Astrocyte (in vitro differentiated cells and primary cell): ENCODE measurements at regions not wholly inside any gene's neighbourhood (a gene's known extent, or its start where the extent isn't known, plus 50 kb on each side); places are given as distances from the start of the nearest gene placed in this dataset.

Source experiments
- DNase-seq: peaks from one replicate; pipeline ENCODE4 v3.0.0-alpha.2; 2010; ENCODE audit warnings: low read depth
- FAIRE-seq: peaks from 2 replicates; lab custom pipeline; 2011; peaks lifted over from hg19 to GRCh38; lab: Jason Lieb, UNC
- H2AFZ ChIP-seq: 2 replicates; pipeline ENCODE4 v1.6.0; 2012; ENCODE audit warnings: low read depth, low read length, inconsistent platforms
- H3K27ac ChIP-seq: 2 replicates; pipeline ENCODE4 v1.5.1; 2011; ENCODE audit warnings: low read depth, low read length, inconsistent platforms
- H3K27me3 ChIP-seq: 2 replicates; pipeline ENCODE4 v1.6.0; 2011; ENCODE audit warnings: low read length, inconsistent platforms; ENCODE audit not compliant: insufficient read depth
- H3K36me3 ChIP-seq: 2 replicates; pipeline ENCODE4 v1.5.1; 2011; ENCODE audit warnings: low read length, inconsistent platforms; ENCODE audit not compliant: insufficient read depth
- H3K4me1 ChIP-seq: 2 replicates; pipeline ENCODE4 v1.5.1; 2011; ENCODE audit warnings: low read length, inconsistent platforms; ENCODE audit not compliant: insufficient read depth
- H3K4me2 ChIP-seq: 2 replicates; pipeline ENCODE4 v1.6.0; 2012; ENCODE audit warnings: low read length, inconsistent platforms
- H3K4me3 ChIP-seq: 2 replicates; pipeline ENCODE4 v1.5.1; 2011; ENCODE audit warnings: low read depth, mild to moderate bottlenecking, low read length, inconsistent platforms; ENCODE audit not compliant: insufficient read depth
- H3K79me2 ChIP-seq: 2 replicates; pipeline ENCODE4 v1.6.0; 2012; ENCODE audit warnings: mild to moderate bottlenecking, low read length, inconsistent platforms; ENCODE audit not compliant: insufficient read depth
- H3K9ac ChIP-seq: 2 replicates; pipeline ENCODE4 v1.6.0; 2012; ENCODE audit warnings: mild to moderate bottlenecking, low read length, inconsistent platforms
- H3K9me3 ChIP-seq: 2 replicates; pipeline ENCODE4 v1.5.1; 2012; ENCODE audit warnings: low read depth, mild to moderate bottlenecking, low read length, inconsistent platforms; ENCODE audit not compliant: insufficient read depth
- H4K20me1 ChIP-seq: 2 replicates; pipeline ENCODE4 v1.6.0; 2012; ENCODE audit warnings: low read length, inconsistent platforms; ENCODE audit not compliant: insufficient read depth
- H3K27ac Mint-ChIP-seq: one replicate; pipeline ENCODE4 v1.8.0; 2021; ENCODE audit warnings: mild to moderate bottlenecking, mixed read lengths; ENCODE audit not compliant: unreplicated experiment
- H3K27me3 Mint-ChIP-seq: one replicate; pipeline ENCODE4 v1.8.0; 2021; ENCODE audit warnings: low read depth, mixed read lengths; ENCODE audit not compliant: unreplicated experiment
- H3K36me3 Mint-ChIP-seq: one replicate; pipeline ENCODE4 v1.8.0; 2021; ENCODE audit warnings: low read depth, mixed read lengths; ENCODE audit not compliant: unreplicated experiment
- H3K4me1 Mint-ChIP-seq: one replicate; pipeline ENCODE4 v1.8.0; 2021; ENCODE audit warnings: low read depth, mixed read lengths; ENCODE audit not compliant: unreplicated experiment
- H3K4me3 Mint-ChIP-seq: one replicate; pipeline ENCODE4 v1.8.0; 2021; ENCODE audit warnings: mild to moderate bottlenecking, moderate library complexity, mixed read lengths; ENCODE audit not compliant: unreplicated experiment
- H3K9me3 Mint-ChIP-seq: one replicate; pipeline ENCODE4 v1.8.0; 2021; ENCODE audit warnings: mild to moderate bottlenecking, mixed read lengths; ENCODE audit not compliant: unreplicated experiment
- EZH2 ChIP-seq: IDR thresholded peaks from 2 replicates; pipeline ENCODE4 v1.6.1; 2012; ENCODE audit warnings: mild to moderate bottlenecking, low read length, inconsistent platforms; ENCODE audit not compliant: insufficient read depth
- TF ChIP-seq, protein P1 (sequence below): IDR thresholded peaks from 2 replicates; pipeline ENCODE4 v1.5.1; 2011; ENCODE audit warnings: low read depth, mild to moderate bottlenecking, inconsistent platforms, low read length, moderate library complexity; ENCODE audit not compliant: insufficient read depth

DNA sequence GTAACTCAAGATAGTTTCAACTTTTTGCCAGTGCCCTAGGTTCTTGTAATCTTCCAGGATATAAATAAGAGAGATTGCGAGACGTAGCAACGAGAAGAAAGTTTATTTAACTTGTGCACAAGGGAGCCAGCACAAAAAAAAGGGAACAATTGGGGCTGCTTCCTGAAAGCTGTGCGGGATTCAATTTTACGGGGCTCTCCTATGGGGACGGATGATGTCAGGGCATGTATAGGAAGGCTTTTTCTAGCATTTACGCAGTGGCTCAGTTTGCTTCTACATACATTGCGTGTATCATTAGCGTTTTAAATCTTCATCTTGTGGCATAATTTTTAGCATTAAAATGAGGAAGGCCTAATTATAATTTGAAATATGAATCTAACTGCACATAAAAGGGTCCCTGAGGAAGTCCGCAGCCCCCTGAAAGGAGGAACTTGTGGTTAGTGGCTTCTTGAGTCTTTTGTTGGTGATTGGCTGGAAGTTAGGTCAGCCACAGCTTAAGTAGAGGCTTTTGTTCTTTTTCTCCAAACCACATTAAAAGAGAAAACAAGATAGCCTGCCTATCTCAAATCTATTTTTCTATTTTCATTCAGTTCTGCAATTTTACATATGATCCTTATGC, 668.2 kb upstream of the NDST4 start:
- H3K27me3 ChIP-seq: no peaks in the 10 kb centered on the region
- no peak overlapping the region for H3K4me2 ChIP-seq
- no peaks in the 10 kb centered on the region for H3K9me3 ChIP-seq
- TF ChIP-seq, protein P1, sequence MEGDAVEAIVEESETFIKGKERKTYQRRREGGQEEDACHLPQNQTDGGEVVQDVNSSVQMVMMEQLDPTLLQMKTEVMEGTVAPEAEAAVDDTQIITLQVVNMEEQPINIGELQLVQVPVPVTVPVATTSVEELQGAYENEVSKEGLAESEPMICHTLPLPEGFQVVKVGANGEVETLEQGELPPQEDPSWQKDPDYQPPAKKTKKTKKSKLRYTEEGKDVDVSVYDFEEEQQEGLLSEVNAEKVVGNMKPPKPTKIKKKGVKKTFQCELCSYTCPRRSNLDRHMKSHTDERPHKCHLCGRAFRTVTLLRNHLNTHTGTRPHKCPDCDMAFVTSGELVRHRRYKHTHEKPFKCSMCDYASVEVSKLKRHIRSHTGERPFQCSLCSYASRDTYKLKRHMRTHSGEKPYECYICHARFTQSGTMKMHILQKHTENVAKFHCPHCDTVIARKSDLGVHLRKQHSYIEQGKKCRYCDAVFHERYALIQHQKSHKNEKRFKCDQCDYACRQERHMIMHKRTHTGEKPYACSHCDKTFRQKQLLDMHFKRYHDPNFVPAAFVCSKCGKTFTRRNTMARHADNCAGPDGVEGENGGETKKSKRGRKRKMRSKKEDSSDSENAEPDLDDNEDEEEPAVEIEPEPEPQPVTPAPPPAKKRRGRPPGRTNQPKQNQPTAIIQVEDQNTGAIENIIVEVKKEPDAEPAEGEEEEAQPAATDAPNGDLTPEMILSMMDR: no peak
- TF ChIP-seq EZH2: no peak
- H3K36me3 ChIP-seq: no peaks in the 10 kb centered on the region
- no peak overlapping the region for H3K27ac ChIP-seq
- Mint-ChIP-seq H3K36me3 (no peaks in the 10 kb centered on the region), H3K4me3 (no peak overlapping the region), H3K4me1 (peaks cover 11% of the 10 kb centered on the region), H3K9me3 (no peaks in the 10 kb centered on the region), H3K27me3 (no peaks in the 10 kb centered on the region), H3K27ac (no peak overlapping the region)
- DNase-seq (no peak), FAIRE-seq (no peak)
- no peaks in the 10 kb centered on the region for H3K4me1 ChIP-seq
- no peak overlapping the region for H2AFZ ChIP-seq
- H3K4me3 ChIP-seq: no peak overlapping the region
- H4K20me1 ChIP-seq: no peaks in the 10 kb centered on the region
- no peak overlapping the region for H3K9ac ChIP-seq
- no peaks in the 10 kb centered on the region for H3K79me2 ChIP-seq

DNA sequence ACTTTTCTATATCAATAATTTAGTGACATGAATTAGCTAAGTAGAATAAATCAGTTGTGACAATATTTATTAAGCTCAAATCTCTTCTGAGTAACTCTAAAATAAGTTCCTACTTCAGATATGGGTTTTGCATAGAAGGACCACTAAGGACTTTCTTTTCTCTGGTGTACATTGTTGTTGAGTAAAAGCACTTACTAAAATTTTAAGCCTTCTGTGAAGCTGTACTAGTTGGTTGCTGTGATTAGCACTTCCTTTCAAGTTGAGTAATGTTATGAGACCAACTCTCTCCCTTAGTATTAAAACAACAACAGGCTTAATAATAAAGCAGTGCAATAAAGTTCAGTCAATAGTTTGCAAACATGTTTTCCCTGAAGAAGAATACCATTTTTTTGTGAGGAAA, 667.4 kb upstream of the NDST4 start:
- H3K36me3 Mint-ChIP-seq: no peaks in the 10 kb centered on the region
- no peaks in the 10 kb centered on the region for H3K27me3 ChIP-seq
- H3K9me3 ChIP-seq: no peaks in the 10 kb centered on the region
- no peaks in the 10 kb centered on the region for H3K9me3 Mint-ChIP-seq
- H3K36me3 ChIP-seq: no peaks in the 10 kb centered on the region
- H3K4me3 Mint-ChIP-seq: no peak overlapping the region
- no peak overlapping the region for H3K4me2 ChIP-seq
- H3K4me1 ChIP-seq: no peaks in the 10 kb centered on the region
- H3K27me3 Mint-ChIP-seq: no peaks in the 10 kb centered on the region
- no peak overlapping the region for H3K4me3 ChIP-seq
- H3K4me1 Mint-ChIP-seq: peaks cover 11% of the 10 kb centered on the region
- H2AFZ ChIP-seq: no peak overlapping the region
- no peak for TF ChIP-seq EZH2
- TF ChIP-seq, protein P1: no peak
- no peak overlapping the region for H3K27ac ChIP-seq
- H3K79me2 ChIP-seq: no peaks in the 10 kb centered on the region
- H3K27ac Mint-ChIP-seq: no peak overlapping the region
- H3K9ac ChIP-seq: no peak overlapping the region
- no peaks in the 10 kb centered on the region for H4K20me1 ChIP-seq
- FAIRE-seq: no peak
- no peak for DNase-seq

DNA sequence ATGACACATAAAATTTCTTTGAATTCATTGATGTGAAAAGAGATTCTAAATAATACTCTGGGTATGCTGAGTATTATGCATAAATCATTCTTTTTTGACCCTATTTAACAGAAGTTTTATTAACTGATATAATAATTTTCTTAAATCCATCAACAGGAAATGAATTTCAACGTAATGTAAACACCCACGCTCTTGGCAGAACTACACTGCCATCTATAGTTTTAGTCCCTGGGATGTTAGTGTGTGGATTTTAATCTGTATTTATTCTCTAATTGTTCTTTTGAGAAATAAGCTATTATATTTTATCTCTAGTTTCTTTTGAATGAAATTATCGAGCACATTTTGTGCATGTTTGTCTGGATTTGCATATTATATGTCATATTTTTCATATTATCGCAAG, 666.8 kb upstream of the NDST4 start:
- FAIRE-seq (no peak), DNase-seq (no peak)
- H3K36me3 ChIP-seq: no peaks in the 10 kb centered on the region
- Mint-ChIP-seq H3K27me3 (no peaks in the 10 kb centered on the region), H3K27ac (no peak overlapping the region), H3K36me3 (no peaks in the 10 kb centered on the region), H3K4me1 (peaks cover 11% of the 10 kb centered on the region), H3K4me3 (no peak overlapping the region), H3K9me3 (peaks cover 2% of the 10 kb centered on the region)
- H3K27ac ChIP-seq: no peak overlapping the region
- TF ChIP-seq, protein P1: no peak
- TF ChIP-seq EZH2: no peak
- H3K4me2 ChIP-seq: no peak overlapping the region
- H3K79me2 ChIP-seq: no peaks in the 10 kb centered on the region
- no peaks in the 10 kb centered on the region for H3K4me1 ChIP-seq
- H3K9ac ChIP-seq: no peak overlapping the region
- no peaks in the 10 kb centered on the region for H4K20me1 ChIP-seq
- H2AFZ ChIP-seq: no peak overlapping the region
- H3K27me3 ChIP-seq: no peaks in the 10 kb centered on the region
- H3K4me3 ChIP-seq: no peak overlapping the region
- no peaks in the 10 kb centered on the region for H3K9me3 ChIP-seq
